Skin of body (tissue), 1 donor: ENCODE measurements at regions not wholly inside any gene's neighbourhood (a gene's known extent, or its start where the extent isn't known, plus 50 kb on each side); places are given as distances from the start of the nearest gene placed in this dataset.
"Not testable (repeated sequence)": the region's sequence is repeated elsewhere in the genome, so short reads cannot be mapped to it uniquely, and the experiment has no call there.

Source experiments
- DNase-seq: peaks from one replicate; lab custom pipeline; 2025; lab: John Stamatoyannopoulos, UW

GRCh38 chr1:60672449-60672848 lies 409.9 kb upstream of the NFIA start:
- no peak for DNase-seq

GRCh38 chr1:60670302-60670701 lies 412.1 kb upstream of the NFIA start:
- DNase-seq = no peak

DNA sequence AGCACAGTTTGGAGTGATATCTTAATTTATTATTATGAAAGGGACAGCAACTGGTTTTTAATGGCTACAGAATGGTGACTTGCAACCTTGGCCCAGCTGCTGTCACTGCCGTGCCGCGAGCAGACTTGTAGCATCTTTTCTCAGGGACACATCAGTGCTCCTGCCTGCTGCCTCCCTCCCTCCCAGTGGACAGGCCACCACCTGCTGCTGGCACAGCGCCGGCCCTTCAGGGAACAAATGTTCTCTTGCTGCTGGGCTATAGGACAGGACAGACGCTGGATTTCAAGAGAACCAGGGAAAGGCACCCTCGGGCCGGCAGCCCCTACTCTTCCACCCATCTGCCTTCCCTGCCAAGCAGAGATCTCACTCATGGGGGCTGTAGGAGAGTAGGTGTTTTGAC lies 413.8 kb upstream of the NFIA start:
- DNase-seq = no peak

- no peak for DNase-seq
Observed at GRCh38 chr1:60665311-60665710, 417.1 kb upstream of the NFIA start.

- DNase-seq = peak; percentile 66
Observed at GRCh38 chr1:60664086-60664625, 418.2 kb upstream of the NFIA start.

DNA sequence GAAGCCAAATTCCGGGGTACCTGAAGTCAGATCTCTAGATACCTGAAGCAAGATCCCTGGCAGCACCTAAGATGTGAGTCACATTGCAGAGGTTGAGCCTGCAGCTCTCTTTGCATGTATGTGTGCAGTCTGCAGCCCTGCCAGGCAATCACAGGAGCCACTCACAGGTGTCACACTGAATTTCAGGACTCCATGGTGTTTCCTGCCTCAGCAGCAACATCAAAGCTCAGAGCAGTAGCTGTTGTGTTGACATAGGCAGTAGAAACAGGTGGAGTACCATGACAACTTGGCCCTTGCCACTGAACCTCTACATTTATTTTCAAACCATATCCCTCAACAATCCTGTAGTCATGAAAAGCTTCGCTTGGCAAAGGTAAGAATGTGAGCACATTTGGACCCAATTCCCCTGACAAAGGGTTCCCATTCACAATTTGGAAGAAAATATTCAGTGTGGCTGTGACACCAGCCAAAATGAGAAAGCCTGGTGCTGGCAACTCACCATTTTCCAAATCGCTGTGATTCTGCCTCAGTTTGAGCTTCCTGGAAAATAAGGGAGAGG lies 419.8 kb upstream of the NFIA start:
- DNase-seq = no peak

GRCh38 chr1:60657926-60658325 lies 424.4 kb upstream of the NFIA start:
- no peak for DNase-seq

DNA sequence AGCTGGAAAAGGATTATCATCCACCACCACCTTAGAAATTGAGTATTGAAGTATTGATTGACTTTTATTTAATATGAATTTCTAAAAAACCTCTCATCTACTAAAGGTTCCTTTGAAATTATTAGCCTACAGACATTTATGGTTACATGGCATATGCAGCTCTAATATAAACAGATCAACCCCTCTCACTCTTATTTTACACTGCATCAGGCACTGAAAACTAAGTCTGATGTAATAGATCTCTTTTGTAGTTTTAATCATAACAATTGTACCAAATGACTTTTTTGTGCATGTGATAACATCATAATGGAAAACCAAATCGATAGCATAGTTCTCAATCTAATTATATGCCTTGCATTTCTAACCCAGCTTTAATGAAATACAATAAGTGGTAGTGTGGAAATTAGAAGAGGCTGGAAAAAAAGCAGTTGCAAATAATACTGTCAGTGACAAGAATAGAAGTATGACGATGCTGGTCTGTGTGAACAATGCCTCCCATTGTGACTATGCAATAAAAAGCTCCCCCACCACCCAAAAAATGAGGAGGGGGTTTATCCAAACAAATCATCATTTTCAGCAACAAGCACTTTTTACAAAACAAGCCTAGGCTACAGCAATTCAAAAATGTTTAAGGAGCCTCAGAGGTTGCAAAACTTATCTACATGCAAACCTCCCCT lies 426.5 kb upstream of the NFIA start:
- no peak for DNase-seq

- DNase-seq = not testable (repeated sequence)
Observed at GRCh38 chr1:60640033-60640551, 442.3 kb upstream of the NFIA start.

DNA sequence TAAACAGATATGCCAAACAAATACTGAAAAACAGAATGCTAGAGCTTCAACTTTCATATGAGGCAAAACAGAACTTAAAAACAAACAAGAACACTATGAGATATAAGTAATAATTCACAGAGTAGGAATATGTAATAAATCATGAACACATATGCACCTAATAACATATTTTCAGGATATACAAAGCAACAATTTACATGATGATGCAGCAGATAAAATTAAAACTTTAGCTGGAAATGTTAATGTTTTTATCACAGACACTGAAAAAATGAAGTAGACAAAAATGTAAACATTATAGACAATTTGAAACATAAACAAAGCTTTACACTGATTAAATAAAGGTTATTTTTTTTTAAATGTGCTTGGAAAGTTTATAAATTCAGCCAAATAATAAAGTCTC lies 443.1 kb upstream of the NFIA start:
- no peak for DNase-seq

- DNase-seq = no peak
Observed at GRCh38 chr1:60637651-60638050, 444.7 kb upstream of the NFIA start.

- DNase-seq = no peak
Observed at GRCh38 chr1:60636946-60637345, 445.4 kb upstream of the NFIA start.

DNA sequence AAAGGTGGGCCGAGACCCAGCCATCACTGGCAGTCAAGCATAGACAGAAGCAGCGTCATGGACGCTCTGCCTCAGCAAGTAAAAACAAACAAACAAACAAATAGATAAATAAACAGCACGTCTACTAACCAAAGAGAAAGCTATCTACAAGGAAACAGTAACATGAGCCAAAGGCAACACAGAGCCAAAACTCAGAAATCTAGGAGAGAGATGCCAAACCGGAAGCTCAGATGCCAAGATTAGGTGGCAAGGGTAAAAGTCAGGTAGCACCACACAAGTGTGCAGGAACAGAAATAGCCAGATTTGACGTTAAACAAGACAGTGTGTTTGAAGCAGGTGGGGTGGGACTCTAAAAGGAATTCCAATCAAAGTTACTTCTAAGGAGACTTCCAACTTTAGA lies 448.3 kb upstream of the NFIA start:
- no peak for DNase-seq

DNA sequence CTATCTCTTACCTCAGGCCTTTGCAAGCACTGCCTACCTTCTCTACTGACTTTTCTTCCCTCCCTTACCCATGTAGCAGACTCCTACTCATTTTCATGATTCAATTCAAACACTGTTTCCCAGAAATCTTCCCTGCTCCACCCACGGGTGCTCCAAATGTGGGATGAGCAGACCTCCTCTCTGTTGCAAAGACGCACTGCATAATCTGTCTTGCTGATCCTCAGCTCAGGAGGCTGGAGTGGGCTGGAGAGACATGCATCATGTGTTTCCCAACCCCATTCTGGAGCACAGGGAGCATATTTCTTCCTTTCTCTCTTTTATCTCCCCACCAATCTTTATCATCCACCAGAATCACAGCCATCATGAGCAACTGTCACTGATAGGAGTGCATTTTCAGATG lies 459.9 kb upstream of the NFIA start:
- no peak for DNase-seq

DNA sequence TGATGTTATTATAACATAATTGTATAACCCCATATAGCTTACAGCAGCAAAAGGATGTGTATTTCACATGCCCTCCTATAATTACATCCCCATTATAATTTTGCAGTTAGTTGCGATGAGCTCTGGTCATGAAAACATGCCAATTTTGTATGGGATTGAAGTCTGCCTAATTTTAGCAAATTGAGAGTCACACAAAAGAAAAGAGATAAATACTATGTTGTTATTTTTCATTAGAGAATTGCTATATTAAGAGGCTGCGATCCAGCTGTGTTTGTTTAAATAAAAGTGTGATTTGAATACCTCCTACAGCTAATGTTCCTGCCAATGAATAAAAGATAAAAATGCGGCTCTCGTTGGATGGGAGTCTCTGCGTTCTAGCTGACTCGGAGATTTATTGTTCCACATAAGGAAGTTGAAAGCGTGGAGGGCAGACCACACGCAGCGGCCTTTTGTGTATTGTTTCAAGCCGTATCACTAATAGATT lies 461.0 kb upstream of the NFIA start:
- peak; percentile 34 for DNase-seq

DNA sequence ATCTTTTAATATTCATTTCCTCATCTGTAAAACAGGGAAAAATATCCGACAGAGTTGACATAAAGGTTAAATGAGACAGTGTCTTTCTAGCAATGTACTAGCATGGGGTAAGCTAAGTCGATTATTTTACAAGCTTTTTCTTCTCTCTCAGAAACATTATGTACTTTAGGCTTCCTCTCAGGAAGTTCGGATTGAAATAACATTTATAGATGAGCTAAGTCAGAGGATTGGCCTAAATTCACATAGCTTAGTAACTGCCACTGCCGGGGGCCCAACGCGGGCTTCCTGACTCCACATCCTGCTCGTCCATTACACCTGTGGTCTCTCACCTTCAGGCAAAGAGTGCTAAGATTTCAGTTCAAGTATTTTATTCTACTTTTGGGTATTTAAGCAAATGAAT lies 462.3 kb upstream of the NFIA start:
- DNase-seq = no peak

DNA sequence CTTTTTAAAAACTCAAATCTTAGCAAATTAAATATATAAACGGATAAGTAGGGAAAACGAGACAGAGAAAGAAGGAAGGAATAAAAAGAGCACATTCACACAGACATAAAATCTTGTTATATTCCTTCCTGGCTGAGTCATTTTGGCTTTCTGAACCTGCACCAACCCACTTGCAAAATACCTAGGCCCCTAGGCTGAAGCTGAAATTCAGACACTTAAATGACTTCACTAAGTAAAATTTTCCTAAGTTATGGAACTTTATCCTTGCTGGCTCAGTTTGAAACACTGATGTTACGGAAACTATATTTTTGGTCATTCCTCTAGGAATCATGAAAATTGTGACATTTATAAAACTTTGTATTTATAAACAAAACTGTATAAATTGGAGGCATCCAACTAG lies 462.8 kb upstream of the NFIA start:
- DNase-seq = no peak

- DNase-seq = no peak
Observed at GRCh38 chr1:60615666-60616065, 466.7 kb upstream of the NFIA start.

DNA sequence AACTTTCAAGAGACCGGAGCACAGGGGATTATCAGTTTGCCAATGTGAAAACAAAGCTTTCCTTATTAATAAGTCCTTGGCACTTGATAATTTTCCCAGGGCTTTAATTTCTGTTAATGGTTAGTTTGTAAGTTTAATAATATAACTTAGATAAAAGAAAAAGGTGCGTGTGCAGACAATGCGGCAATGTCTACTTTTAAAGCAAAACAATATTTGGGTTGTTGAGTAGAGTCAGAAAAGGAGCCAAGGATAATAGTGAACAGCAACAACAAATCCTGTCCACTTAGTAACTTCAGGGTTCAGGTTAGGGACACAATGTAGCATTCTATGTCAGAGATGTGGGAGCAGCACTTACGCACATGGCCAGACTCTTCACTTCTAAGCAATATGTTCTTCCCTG lies 469.6 kb upstream of the NFIA start:
- DNase-seq = no peak

DNA sequence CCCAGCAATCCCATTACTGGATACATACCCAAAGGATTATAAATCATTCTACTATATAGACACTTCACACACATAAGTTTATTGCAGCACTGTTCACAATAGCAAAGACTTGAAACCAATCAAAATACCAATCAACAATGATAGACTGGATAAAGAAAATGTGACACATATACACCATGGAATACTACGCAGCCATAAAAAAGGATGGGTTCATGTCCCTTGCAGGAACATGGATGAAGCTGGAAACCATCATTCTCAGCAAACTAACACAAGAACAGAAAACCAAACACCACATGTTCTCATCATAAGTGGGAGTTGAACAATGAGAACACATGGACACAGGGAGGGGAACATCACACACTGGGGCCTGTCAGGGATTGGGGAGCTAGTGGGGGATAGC lies 475.4 kb upstream of the NFIA start:
- not testable (repeated sequence) for DNase-seq

DNA sequence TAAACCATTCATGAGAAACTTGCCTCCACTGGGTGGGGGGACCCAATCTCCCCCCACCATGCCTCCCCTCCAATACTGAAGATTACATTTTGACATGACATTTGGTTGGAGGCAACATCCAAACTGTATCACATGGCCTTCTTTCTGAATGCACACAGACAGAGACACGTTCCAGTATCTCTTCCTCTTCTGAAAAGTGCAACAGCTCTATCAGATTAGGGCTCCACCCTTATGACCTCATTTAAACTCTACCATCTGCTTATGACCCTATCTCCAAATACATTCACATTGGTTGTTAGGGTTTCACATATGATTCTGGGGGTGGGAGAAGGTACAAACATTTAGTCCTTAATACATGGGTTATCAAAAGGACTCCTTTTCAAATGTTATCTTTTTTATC lies 481.8 kb upstream of the NFIA start:
- DNase-seq = no peak

DNA sequence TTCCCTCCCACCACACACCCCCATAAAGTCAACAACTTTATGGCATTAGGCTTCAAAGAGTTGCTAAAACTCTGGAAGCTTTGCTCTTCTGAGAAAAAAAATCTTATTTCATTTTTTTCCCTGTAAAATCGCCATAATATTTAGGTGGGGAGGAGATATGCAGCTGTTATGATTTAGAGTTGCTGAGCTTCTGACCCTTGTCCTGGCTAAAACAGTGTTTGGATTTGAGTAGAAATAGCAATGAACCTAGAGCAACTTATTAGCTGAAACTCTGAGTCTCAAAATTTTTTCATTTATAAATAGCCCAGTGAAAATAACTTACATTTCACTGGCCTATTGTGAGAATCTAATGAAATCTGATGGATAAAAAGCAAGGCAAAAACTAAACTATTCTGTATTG lies 482.8 kb upstream of the NFIA start:
- no peak for DNase-seq
